Activated naive CD4-positive, alpha-beta T cell treated with Interleukin-2 at 50 U/mL for 16 hours (primary cell): ENCODE measurements at regions not wholly inside any gene's neighbourhood (a gene's known extent, or its start where the extent isn't known, plus 50 kb on each side); places are given as distances from the start of the nearest gene placed in this dataset.

Experiments used
- DNase-seq: peaks from one replicate; pipeline ENCODE4 v3.0.0-alpha.2; 2020

- no peak for DNase-seq
Observed at GRCh38 chr15:47395076-47395475, 322.2 kb upstream of the SEMA6D start.

GRCh38 chr15:47397655-47398054 lies 319.6 kb upstream of the SEMA6D start:
- DNase-seq = no peak

- DNase-seq = no peak
Observed at GRCh38 chr15:47398132-47398531, 319.2 kb upstream of the SEMA6D start.

- no peak for DNase-seq
Observed at GRCh38 chr15:47398594-47398993, 318.7 kb upstream of the SEMA6D start.

- no peak for DNase-seq
Observed at GRCh38 chr15:47399100-47399499, 318.2 kb upstream of the SEMA6D start.

GRCh38 chr15:47400603-47401002 lies 316.7 kb upstream of the SEMA6D start:
- no peak for DNase-seq

- no peak for DNase-seq
Observed at GRCh38 chr15:47401427-47401826, 315.9 kb upstream of the SEMA6D start.

GRCh38 chr15:47402829-47403228 lies 314.5 kb upstream of the SEMA6D start:
- DNase-seq = no peak

- no peak for DNase-seq
Observed at GRCh38 chr15:47404877-47405276, 312.4 kb upstream of the SEMA6D start.

GRCh38 chr15:47405365-47406162 lies 311.7 kb upstream of the SEMA6D start:
- DNase-seq = no peak

GRCh38 chr15:47407692-47408091 lies 309.6 kb upstream of the SEMA6D start:
- DNase-seq = no peak

GRCh38 chr15:47409038-47409437 lies 308.3 kb upstream of the SEMA6D start:
- DNase-seq = no peak

GRCh38 chr15:47409600-47409999 lies 307.7 kb upstream of the SEMA6D start:
- DNase-seq = no peak

GRCh38 chr15:47410247-47410646 lies 307.1 kb upstream of the SEMA6D start:
- DNase-seq = no peak

GRCh38 chr15:47411733-47412132 lies 305.6 kb upstream of the SEMA6D start:
- no peak for DNase-seq

GRCh38 chr15:47412136-47412535 lies 305.2 kb upstream of the SEMA6D start:
- no peak for DNase-seq

- no peak for DNase-seq
Observed at GRCh38 chr15:47412802-47413201, 304.5 kb upstream of the SEMA6D start.

GRCh38 chr15:47414207-47414606 lies 303.1 kb upstream of the SEMA6D start:
- DNase-seq = no peak

- DNase-seq = no peak
Observed at GRCh38 chr15:47415539-47415971, 301.8 kb upstream of the SEMA6D start.

GRCh38 chr15:47422881-47423665 lies 294.2 kb upstream of the SEMA6D start:
- no peak for DNase-seq

GRCh38 chr15:47427463-47427862 lies 289.8 kb upstream of the SEMA6D start:
- no peak for DNase-seq

GRCh38 chr15:47429376-47429775 lies 287.9 kb upstream of the SEMA6D start:
- DNase-seq = no peak

- no peak for DNase-seq
Observed at GRCh38 chr15:47431501-47431900, 285.8 kb upstream of the SEMA6D start.

- DNase-seq = no peak
Observed at GRCh38 chr15:47432826-47433225, 284.5 kb upstream of the SEMA6D start.
